ENCODE measurements at regions not wholly inside any gene's neighbourhood (a gene's known extent, or its start where the extent isn't known, plus 50 kb on each side); places are given as distances from the start of the nearest gene placed in this dataset.

- peak; percentile 97 for TF ChIP-seq CTCF (conservative IDR thresholded peaks at IDR 0.05)
- no peak overlapping the region for H3K27ac ChIP-seq
Measured at GRCh38 chr4:64158648-64159326, 250.5 kb downstream of the TECRL start.

- no peak for TF ChIP-seq CTCF (conservative IDR thresholded peaks at IDR 0.05)
- H3K27ac ChIP-seq, result no peak overlapping the region
Measured at GRCh38 chr4:64157397-64157796, 251.9 kb downstream of the TECRL start.

- no peak for TF ChIP-seq CTCF (conservative IDR thresholded peaks at IDR 0.05)
- H3K27ac ChIP-seq, result no peak overlapping the region
Measured at GRCh38 chr4:64156253-64156652, 253.0 kb downstream of the TECRL start.

GRCh38 chr4:64146030-64146429 lies 263.2 kb downstream of the TECRL start:
- peak overlapping the region; percentile 66 for H3K27ac ChIP-seq
- TF ChIP-seq CTCF (conservative IDR thresholded peaks at IDR 0.05), result no peak

- no peak for TF ChIP-seq CTCF (conservative IDR thresholded peaks at IDR 0.05)
Measured at GRCh38 chr4:64144994-64145393, 264.3 kb downstream of the TECRL start.

GRCh38 chr4:64130907-64131306 lies 278.3 kb downstream of the TECRL start:
- no peak overlapping the region for H3K27ac ChIP-seq

More at GRCh38 chr4:64144994-64145393, 264.3 kb downstream of the TECRL start:
- peak overlapping the region; percentile 66 for H3K27ac ChIP-seq

GRCh38 chr4:64125354-64125753 lies 283.9 kb downstream of the TECRL start:
- no peak overlapping the region for H3K27ac ChIP-seq
- no peak for TF ChIP-seq CTCF (conservative IDR thresholded peaks at IDR 0.05)

More at GRCh38 chr4:64130907-64131306, 278.3 kb downstream of the TECRL start:
- no peak for TF ChIP-seq CTCF (conservative IDR thresholded peaks at IDR 0.05)
